CD1c-positive myeloid dendritic cell (primary cell): ENCODE measurements at regions not wholly inside any gene's neighbourhood (a gene's known extent, or its start where the extent isn't known, plus 50 kb on each side); places are given as distances from the start of the nearest gene placed in this dataset.

Experiments
- DNase-seq: peaks from one replicate; pipeline ENCODE4 v3.0.0-alpha.2; 2016; ENCODE audit errors: extremely low spot score

GRCh38 chr16:5379954-5380353, 282.4 kb upstream of the EEF2KMT start:
- DNase-seq, result no peak

GRCh38 chr16:5378531-5378930, 280.9 kb upstream of the EEF2KMT start:
- DNase-seq, result no peak

- DNase-seq, result no peak
These were observed 279.8 kb upstream of the EEF2KMT start for GRCh38 chr16:5377280-5377898.

GRCh38 chr16:5374184-5374583, 276.6 kb upstream of the EEF2KMT start:
- no peak for DNase-seq

- DNase-seq, result no peak
These were observed 270.4 kb upstream of the EEF2KMT start for GRCh38 chr16:5367951-5368350.

- no peak for DNase-seq
These were observed 268.5 kb upstream of the EEF2KMT start for GRCh38 chr16:5366126-5366525.

- DNase-seq, result no peak
These were observed 266.6 kb upstream of the EEF2KMT start for GRCh38 chr16:5364186-5364585.

GRCh38 chr16:5361322-5361721, 263.7 kb upstream of the EEF2KMT start:
- no peak for DNase-seq

GRCh38 chr16:5354645-5355044, 257.1 kb upstream of the EEF2KMT start:
- DNase-seq, result no peak

- DNase-seq, result no peak
These were observed 252.3 kb upstream of the EEF2KMT start for GRCh38 chr16:5349670-5350517.

- DNase-seq, result no peak
These were observed 251.5 kb upstream of the EEF2KMT start for GRCh38 chr16:5349101-5349500.

- no peak for DNase-seq
These were observed 250.0 kb upstream of the EEF2KMT start for GRCh38 chr16:5347561-5347960.

GRCh38 chr16:5336941-5337340, 239.3 kb upstream of the EEF2KMT start:
- DNase-seq, result no peak

GRCh38 chr16:5333991-5334390, 236.4 kb upstream of the EEF2KMT start:
- DNase-seq, result no peak

- no peak for DNase-seq
These were observed 235.5 kb upstream of the EEF2KMT start for GRCh38 chr16:5333126-5333525.

GRCh38 chr16:5330058-5330457, 232.5 kb upstream of the EEF2KMT start:
- no peak for DNase-seq

GRCh38 chr16:5328546-5328945, 231.0 kb upstream of the EEF2KMT start:
- no peak for DNase-seq

GRCh38 chr16:5326395-5326794, 228.8 kb upstream of the EEF2KMT start:
- no peak for DNase-seq

GRCh38 chr16:5325932-5326331, 228.3 kb upstream of the EEF2KMT start:
- no peak for DNase-seq

- no peak for DNase-seq
These were observed 225.9 kb upstream of the EEF2KMT start for GRCh38 chr16:5323284-5324141.

- no peak for DNase-seq
These were observed 224.3 kb upstream of the EEF2KMT start for GRCh38 chr16:5321930-5322329.

- DNase-seq, result no peak
These were observed 222.2 kb upstream of the EEF2KMT start for GRCh38 chr16:5319799-5320198.
